K562 (cell line): ENCODE measurements at regions not wholly inside any gene's neighbourhood (a gene's known extent, or its start where the extent isn't known, plus 50 kb on each side); places are given as distances from the start of the nearest gene placed in this dataset.

ENCODE experiments used
- CBX5 ChIP-seq: IDR thresholded peaks from 2 replicates; pipeline ENCODE4 v1.6.1; 2014; ENCODE audit warnings: low read depth, borderline replicate concordance
- CEBPG ChIP-seq, 3 experiments: fragments of 200-800 bp in 1 of 3; sonication (Bioruptor generic) in 1 of 3; sonication (generic) in 1 of 3; formaldehyde crosslinking in 1 of 3; IDR thresholded peaks in 2 of 3; conservative IDR thresholded peaks in 1 of 3; 2 replicates each; pipeline versions ENCODE4 v1.6.1 to v1.8.0; 2016 to 2022; ENCODE audit warnings: missing compliant biosample characterization in 2 of 3, missing genetic modification characterization in 2 of 3, mild to moderate bottlenecking in 1 of 3, missing genetic modification reagents in 1 of 3
- CXXC5 ChIP-seq: fragments of 250-450 bp; sonication (Bioruptor Pico); IDR thresholded peaks from 2 replicates; pipeline ENCODE4 v1.8.0; 2022; ENCODE audit warnings: inconsistent platforms, mild to moderate bottlenecking, moderate library complexity
- KLF6 ChIP-seq: fragments of 250-450 bp; sonication (Bioruptor Pico); IDR thresholded peaks from 2 replicates; pipeline ENCODE4 v1.4.0; 2020; ENCODE audit warnings: mild to moderate bottlenecking, moderate library complexity, borderline replicate concordance
- ZNF121 ChIP-seq: sonication (generic); formaldehyde crosslinking; conservative IDR thresholded peaks from 2 replicates; pipeline ENCODE4 v1.8.0; 2022; ENCODE audit warnings: missing genetic modification reagents

- TF ChIP-seq KLF6, result no peak
- TF ChIP-seq ZNF121 (CRISPR knock-in tag), result no peak
- no peak for TF ChIP-seq CBX5
- TF ChIP-seq CEBPG (CRISPR knock-in tag; IDR thresholded peaks at IDR 0.05), result no peak
- no peak for TF ChIP-seq CEBPG (tag; conservative IDR thresholded peaks at IDR 0.05 in 1 of 2, IDR thresholded peaks at IDR 0.05 in 1 of 2)
- no peak for TF ChIP-seq CXXC5
These were observed 954.0 kb upstream of the TENM3 start for GRCh38 chr4:181289198-181289597.
